NOMO-1 treated with DMSO at 0.1 percent for 48 hours (cell line): ENCODE measurements at regions not wholly inside any gene's neighbourhood (a gene's known extent, or its start where the extent isn't known, plus 50 kb on each side); places are given as distances from the start of the nearest gene placed in this dataset.

Experiments
- DNase-seq: peaks from one replicate; lab custom pipeline; 2025; ENCODE audit not compliant: unreplicated experiment; lab: John Stamatoyannopoulos, UW

GRCh38 chr10:113458451-113458850, 94.4 kb upstream of the HABP2 start:
- DNase-seq = no peak

DNA sequence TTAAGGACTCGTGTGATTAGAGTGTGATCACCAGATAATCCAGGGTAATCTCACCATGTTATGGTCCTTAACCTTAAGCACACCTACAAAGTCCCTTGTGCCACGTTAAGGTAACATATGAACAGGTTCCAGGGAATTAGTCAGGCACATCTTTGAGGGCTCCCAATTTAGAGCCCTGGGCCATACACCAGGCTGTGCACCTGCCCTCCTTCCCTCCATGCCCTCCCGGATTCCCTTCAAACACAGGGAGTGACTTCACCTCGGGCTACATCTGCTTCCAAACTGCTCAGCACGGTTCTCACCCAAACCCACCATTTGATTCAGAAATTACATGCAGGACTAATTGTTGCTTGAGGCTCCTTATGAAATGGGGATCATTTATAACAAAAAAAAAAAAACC, 93.9 kb upstream of the HABP2 start:
- no peak for DNase-seq

GRCh38 chr10:113459626-113460280, 93.1 kb upstream of the HABP2 start:
- DNase-seq = no peak

DNA sequence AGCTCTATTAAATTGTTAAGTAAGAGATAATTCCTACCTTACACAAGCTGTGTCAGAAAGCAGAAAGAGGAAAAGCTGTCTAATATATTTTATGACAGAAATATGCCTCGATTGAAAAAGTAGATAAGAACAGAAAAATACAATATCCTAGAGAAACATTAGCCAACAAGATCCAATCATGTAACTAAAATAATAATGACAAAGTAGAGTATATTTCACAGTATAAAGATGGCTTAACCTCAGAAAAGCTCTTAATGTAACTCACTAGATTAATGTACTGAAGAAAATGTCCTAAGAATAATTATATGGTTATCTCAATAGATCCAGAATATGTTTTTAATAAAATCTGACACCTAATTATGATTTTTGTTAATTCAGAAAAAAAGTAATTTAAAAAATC, 89.8 kb upstream of the HABP2 start:
- no peak for DNase-seq

- DNase-seq = no peak
Measured at GRCh38 chr10:113463777-113464176, 89.1 kb upstream of the HABP2 start.

DNA sequence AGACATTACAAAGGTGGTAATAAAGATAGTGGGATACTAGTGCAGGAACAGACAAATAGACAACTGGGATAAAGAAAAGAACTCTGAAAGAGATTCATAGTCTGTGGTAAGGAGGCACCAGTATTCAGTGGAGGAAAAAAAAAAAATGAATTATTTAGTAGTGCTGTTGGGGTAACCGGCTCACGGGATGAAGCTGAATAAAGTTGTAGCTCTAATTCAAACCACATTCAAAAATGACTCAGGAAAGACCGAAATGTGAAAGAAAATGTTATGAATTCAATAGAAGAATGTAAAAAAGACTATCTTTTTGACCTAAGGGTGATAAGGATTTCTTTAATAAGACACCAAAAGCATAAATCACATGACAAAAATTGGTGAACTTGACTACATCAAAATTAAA, 83.1 kb upstream of the HABP2 start:
- no peak for DNase-seq

DNA sequence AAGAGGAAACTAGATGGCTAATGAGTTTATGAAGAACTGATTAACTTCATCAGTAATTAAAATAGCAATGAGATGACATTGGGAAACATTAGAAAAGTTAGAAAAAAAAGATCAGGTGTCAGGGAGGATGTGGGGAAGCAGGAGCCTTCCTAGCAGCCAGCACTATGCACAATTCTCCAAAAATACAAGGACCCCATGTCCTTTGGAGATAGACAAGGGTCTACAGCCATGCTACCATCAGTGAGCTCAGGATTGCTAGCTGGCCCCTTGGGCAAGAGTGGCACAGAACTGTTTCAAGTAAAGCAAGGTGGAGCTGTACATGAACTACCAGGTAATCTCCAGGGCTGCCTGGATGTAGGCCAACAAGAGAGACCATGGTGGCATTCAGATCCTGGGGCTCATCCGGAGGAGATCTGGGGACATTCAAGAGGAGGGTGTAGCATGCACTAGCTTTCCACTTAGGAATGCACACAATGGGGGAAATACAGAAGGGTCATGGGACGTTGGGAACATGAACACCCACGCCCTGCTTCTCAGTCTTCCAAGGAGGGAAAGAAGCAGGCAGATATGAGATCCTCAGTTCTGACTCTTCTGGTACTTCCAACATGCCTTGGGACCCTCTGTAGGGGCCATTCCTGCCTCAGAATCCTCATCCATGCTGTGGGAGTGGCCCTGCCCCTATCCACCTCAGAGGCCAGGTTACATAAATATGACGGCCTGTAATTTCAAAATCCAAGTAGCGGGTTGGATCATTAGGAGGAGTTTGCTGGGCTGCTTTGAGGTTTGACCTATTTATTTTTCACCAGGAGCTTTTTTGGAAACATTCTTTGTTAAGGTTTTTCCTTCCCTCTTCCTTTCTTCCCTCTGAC, 82.2 kb upstream of the HABP2 start:
- DNase-seq = no peak

GRCh38 chr10:113471241-113471996, 81.4 kb upstream of the HABP2 start:
- DNase-seq = no peak

DNA sequence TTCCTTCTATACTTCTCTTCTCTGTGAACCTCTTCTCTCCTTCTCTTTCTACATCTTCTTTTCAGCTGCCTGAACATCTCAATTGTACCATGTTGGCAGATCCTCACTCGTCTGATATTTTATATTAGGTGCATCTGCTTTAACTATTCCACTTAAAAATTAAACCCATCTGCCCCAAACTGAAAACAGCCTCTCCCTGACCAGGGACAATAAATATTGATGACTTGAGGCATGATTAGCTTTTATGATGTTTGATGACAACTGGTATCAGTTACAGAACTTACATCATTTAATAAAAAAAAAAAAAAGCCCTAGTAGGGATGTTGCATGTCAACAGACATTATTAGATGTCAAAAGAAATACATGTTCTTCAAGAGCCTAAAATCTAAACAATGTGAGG, 79.8 kb upstream of the HABP2 start:
- DNase-seq = no peak

- DNase-seq = no peak
Measured at GRCh38 chr10:113473851-113474250, 79.0 kb upstream of the HABP2 start.

DNA sequence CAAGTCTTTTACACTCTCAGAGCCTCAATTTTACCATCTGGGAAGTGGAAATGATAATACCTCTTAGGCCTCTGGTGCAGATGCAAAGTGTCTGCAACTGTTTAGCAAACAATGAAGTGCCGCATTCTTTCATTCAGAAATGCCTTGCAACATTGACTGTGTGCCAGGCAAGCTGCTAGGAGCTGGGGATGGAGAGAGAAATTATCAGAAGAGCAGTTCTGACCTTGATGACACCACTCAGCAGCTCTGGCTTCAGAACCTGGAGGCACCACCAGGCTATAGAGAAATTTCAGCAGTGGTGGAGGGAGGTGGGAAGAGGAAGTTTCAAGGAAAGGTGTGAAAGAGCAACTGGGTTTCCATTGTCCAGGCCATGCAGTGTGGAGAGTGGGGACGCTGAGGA, 78.1 kb upstream of the HABP2 start:
- no peak for DNase-seq

DNA sequence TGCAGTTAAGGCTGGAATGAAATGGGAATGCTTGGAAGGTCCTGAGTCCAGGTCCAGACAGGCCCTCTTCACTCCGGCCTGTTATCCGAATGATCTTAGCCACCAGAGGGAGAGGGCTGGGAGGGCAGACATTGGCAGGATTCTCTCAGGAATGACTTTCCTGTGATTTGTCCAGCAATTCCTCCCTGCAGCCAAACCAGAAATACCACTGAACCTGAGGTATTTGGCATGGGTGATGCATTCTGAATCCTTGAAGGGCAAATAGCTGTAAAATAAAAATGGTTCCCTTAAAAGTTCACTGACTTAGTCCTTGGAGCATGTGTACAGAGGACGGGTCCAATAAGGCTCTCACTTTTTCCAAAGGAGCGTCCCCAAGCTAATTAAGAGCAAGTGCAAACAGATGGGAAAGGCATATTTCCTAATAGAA, 77.5 kb upstream of the HABP2 start:
- DNase-seq = no peak

GRCh38 chr10:113476191-113476590, 76.7 kb upstream of the HABP2 start:
- DNase-seq = no peak

GRCh38 chr10:113476673-113477072, 76.2 kb upstream of the HABP2 start:
- no peak for DNase-seq

DNA sequence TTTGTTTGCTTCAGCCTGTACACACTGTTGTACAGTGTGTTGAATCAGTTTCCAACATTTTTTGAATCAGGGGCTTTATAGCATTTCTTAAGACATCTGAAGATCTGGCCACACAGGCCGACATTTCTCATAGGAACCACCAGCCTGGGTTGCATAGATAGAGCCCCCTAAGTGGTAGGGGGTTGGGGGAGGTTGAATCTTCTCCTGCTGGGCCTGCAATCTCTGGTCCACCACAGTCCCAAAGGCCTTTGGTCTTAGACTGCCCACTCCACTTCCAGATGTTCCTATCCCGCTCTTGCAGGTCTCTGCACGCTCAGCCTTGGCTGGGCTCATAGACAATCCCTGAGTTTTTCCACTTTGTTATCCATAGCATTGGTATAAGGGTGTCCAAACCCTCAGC, 75.4 kb upstream of the HABP2 start:
- DNase-seq = no peak

GRCh38 chr10:113479346-113480080, 73.3 kb upstream of the HABP2 start:
- DNase-seq = no peak

DNA sequence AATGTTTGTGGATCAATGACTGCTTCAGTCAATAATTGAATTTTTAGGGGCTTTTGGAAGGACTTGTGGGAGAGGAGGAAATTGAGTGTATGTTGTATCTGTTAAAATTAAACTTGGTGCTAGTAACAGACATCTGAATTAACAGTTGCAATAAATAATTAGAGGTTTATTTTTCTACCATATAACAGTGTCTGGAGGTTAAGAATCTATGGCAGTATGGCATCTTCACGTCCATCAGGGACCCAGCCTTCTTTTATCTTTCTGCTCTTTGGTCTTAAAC, 72.8 kb upstream of the HABP2 start:
- no peak for DNase-seq

DNA sequence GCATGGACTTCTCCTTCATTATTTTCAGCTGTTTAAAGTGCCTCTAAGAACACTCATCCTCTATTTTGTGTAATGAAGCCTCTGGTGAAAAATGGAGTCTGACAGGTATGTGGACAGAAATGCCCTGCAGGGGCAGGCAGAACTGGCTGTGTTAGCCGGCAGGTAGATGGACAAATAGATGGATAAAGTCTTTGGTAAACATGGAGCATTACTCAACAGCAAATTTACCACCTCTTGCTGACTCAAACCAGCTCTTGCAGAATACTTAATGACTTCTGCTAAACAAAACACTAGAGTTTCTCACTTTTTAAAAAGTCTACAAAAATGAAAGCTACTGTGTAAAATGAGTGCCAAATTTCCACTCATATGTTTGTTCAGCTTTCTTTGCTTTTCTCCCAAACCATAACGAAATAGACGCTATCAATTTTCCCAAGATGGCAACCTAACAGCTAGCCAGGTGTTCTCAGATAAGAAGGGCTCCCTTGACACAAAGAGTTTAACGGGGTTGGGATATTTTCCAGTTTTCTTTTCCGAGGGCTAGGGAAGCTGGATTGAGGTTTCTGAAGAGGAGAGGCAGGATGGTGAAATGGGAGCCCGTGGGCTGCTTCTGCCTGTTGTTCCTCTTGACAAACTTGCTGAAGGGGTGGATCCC, 71.9 kb upstream of the HABP2 start:
- peak; percentile 10 for DNase-seq

GRCh38 chr10:113484487-113484886, 68.4 kb upstream of the HABP2 start:
- no peak for DNase-seq

- DNase-seq = no peak
Measured at GRCh38 chr10:113485736-113486135, 67.1 kb upstream of the HABP2 start.

- no peak for DNase-seq
Measured at GRCh38 chr10:113486531-113486930, 66.3 kb upstream of the HABP2 start.
